Midbrain (tissue), 1 donor: ENCODE measurements at regions not wholly inside any gene's neighbourhood (a gene's known extent, or its start where the extent isn't known, plus 50 kb on each side); places are given as distances from the start of the nearest gene placed in this dataset.
"Not testable (repeated sequence)": the region's sequence is repeated elsewhere in the genome, so short reads cannot be mapped to it uniquely, and the experiment has no call there.

Source experiments
- DNase-seq: peaks from one replicate; lab custom pipeline; 2025; lab: John Stamatoyannopoulos, UW

- no peak for DNase-seq
Measured at GRCh38 chr1:234920136-234920842, 208.3 kb downstream of the TOMM20 start.

GRCh38 chr1:234918961-234919761, 209.5 kb downstream of the TOMM20 start:
- DNase-seq: peak; percentile 35

GRCh38 chr1:234918181-234918841, 210.3 kb downstream of the TOMM20 start:
- no peak for DNase-seq

- no peak for DNase-seq
Measured at GRCh38 chr1:234917495-234918180, 211.0 kb downstream of the TOMM20 start.

- no peak for DNase-seq
Measured at GRCh38 chr1:234916840-234917239, 211.8 kb downstream of the TOMM20 start.

GRCh38 chr1:234915924-234916675, 212.5 kb downstream of the TOMM20 start:
- DNase-seq: no peak

GRCh38 chr1:234914606-234915290, 213.9 kb downstream of the TOMM20 start:
- no peak for DNase-seq

- DNase-seq: no peak
Measured at GRCh38 chr1:234913771-234914170, 214.9 kb downstream of the TOMM20 start.

GRCh38 chr1:234913278-234913649, 215.4 kb downstream of the TOMM20 start:
- no peak for DNase-seq

GRCh38 chr1:234912548-234913277, 215.9 kb downstream of the TOMM20 start:
- DNase-seq: peak; percentile 26

- DNase-seq: no peak
Measured at GRCh38 chr1:234911787-234912186, 216.8 kb downstream of the TOMM20 start.

- not testable (repeated sequence) for DNase-seq
Measured at GRCh38 chr1:234911136-234911535, 217.5 kb downstream of the TOMM20 start.

GRCh38 chr1:234909851-234910250, 218.8 kb downstream of the TOMM20 start:
- no peak for DNase-seq

GRCh38 chr1:234909307-234909810, 219.3 kb downstream of the TOMM20 start:
- DNase-seq: no peak

- no peak for DNase-seq
Measured at GRCh38 chr1:234908571-234908970, 220.1 kb downstream of the TOMM20 start.

GRCh38 chr1:234907940-234908405, 220.7 kb downstream of the TOMM20 start:
- DNase-seq: no peak

- no peak for DNase-seq
Measured at GRCh38 chr1:234907208-234907939, 221.3 kb downstream of the TOMM20 start.

- DNase-seq: no peak
Measured at GRCh38 chr1:234906654-234907053, 222.0 kb downstream of the TOMM20 start.
